ENCODE measurements at regions not wholly inside any gene's neighbourhood (a gene's known extent, or its start where the extent isn't known, plus 50 kb on each side); places are given as distances from the start of the nearest gene placed in this dataset.

- H3K9me3 ChIP-seq (ENCODE audit: severe bottlenecking) = peaks cover 2% of the 10 kb centered on the region
- DNase-seq (ENCODE audit: low spot score) (no peak), ATAC-seq (ENCODE audit: low read depth) (no peak)
- no peaks in the 10 kb centered on the region for H3K27me3 ChIP-seq (ENCODE audit: insufficient read depth, poor library complexity, severe bottlenecking)
- H3K4me1 ChIP-seq (ENCODE audit: insufficient read depth, poor library complexity, severe bottlenecking) = no peaks in the 10 kb centered on the region
- no peaks in the 10 kb centered on the region for H3K36me3 ChIP-seq (ENCODE audit: low read depth)
- H3K27ac ChIP-seq (ENCODE audit: poor library complexity, severe bottlenecking) = no peak overlapping the region
- TF ChIP-seq, protein P1, sequence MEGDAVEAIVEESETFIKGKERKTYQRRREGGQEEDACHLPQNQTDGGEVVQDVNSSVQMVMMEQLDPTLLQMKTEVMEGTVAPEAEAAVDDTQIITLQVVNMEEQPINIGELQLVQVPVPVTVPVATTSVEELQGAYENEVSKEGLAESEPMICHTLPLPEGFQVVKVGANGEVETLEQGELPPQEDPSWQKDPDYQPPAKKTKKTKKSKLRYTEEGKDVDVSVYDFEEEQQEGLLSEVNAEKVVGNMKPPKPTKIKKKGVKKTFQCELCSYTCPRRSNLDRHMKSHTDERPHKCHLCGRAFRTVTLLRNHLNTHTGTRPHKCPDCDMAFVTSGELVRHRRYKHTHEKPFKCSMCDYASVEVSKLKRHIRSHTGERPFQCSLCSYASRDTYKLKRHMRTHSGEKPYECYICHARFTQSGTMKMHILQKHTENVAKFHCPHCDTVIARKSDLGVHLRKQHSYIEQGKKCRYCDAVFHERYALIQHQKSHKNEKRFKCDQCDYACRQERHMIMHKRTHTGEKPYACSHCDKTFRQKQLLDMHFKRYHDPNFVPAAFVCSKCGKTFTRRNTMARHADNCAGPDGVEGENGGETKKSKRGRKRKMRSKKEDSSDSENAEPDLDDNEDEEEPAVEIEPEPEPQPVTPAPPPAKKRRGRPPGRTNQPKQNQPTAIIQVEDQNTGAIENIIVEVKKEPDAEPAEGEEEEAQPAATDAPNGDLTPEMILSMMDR (IDR thresholded peaks at IDR 0.05; ENCODE audit: poor library complexity, severe bottlenecking) = no peak
- no peak overlapping the region for H3K4me3 ChIP-seq (ENCODE audit: severe bottlenecking)
Observed at GRCh38 chr2:16568998-16569784, 96.4 kb downstream of the CYRIA start.

GRCh38 chr2:16566701-16567100, 98.9 kb downstream of the CYRIA start:
- TF ChIP-seq, protein P1 (IDR thresholded peaks at IDR 0.05; ENCODE audit: poor library complexity, severe bottlenecking) = no peak
- Histone ChIP-seq H3K36me3 (ENCODE audit: low read depth) (no peaks in the 10 kb centered on the region), H3K9me3 (ENCODE audit: severe bottlenecking) (no peaks in the 10 kb centered on the region), H3K4me3 (ENCODE audit: severe bottlenecking) (no peak overlapping the region), H3K4me1 (ENCODE audit: insufficient read depth, poor library complexity, severe bottlenecking) (no peaks in the 10 kb centered on the region), H3K27me3 (ENCODE audit: insufficient read depth, poor library complexity, severe bottlenecking) (no peaks in the 10 kb centered on the region), H3K27ac (ENCODE audit: poor library complexity, severe bottlenecking) (no peak overlapping the region)
- ATAC-seq (ENCODE audit: low read depth) (no peak), DNase-seq (ENCODE audit: low spot score) (no peak)

- no peaks in the 10 kb centered on the region for H3K9me3 ChIP-seq (ENCODE audit: severe bottlenecking)
- DNase-seq (ENCODE audit: low spot score) (no peak), ATAC-seq (ENCODE audit: low read depth) (no peak)
- no peaks in the 10 kb centered on the region for H3K36me3 ChIP-seq (ENCODE audit: low read depth)
- TF ChIP-seq, protein P1 (IDR thresholded peaks at IDR 0.05; ENCODE audit: poor library complexity, severe bottlenecking) = no peak
- H3K27ac ChIP-seq (ENCODE audit: poor library complexity, severe bottlenecking) = no peak overlapping the region
- no peak overlapping the region for H3K4me3 ChIP-seq (ENCODE audit: severe bottlenecking)
- H3K4me1 ChIP-seq (ENCODE audit: insufficient read depth, poor library complexity, severe bottlenecking) = no peaks in the 10 kb centered on the region
- no peaks in the 10 kb centered on the region for H3K27me3 ChIP-seq (ENCODE audit: insufficient read depth, poor library complexity, severe bottlenecking)
Observed at GRCh38 chr2:16565481-16565880, 100.2 kb downstream of the CYRIA start.

DNA sequence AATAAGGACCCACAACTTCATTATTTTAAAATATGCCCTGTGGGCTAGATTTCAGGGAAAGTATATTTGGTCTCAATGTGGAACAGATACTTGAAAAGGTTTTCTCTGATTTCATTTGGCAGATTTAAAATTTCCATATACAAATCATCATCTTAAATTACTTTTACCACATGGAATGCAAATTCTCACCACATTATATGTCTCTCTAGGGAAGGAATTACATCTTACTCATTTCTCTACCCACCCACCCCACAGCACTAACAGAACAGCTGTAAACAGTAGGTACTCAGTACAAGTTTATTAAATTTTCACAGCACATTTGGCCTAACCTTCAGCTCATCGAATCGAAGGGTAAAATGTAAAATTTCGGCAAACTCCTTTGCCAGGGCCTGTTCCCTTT, 104.0 kb downstream of the CYRIA start:
- Histone ChIP-seq H3K4me3 (ENCODE audit: severe bottlenecking) (no peak overlapping the region), H3K27ac (ENCODE audit: poor library complexity, severe bottlenecking) (no peak overlapping the region), H3K36me3 (ENCODE audit: low read depth) (no peaks in the 10 kb centered on the region), H3K27me3 (ENCODE audit: insufficient read depth, poor library complexity, severe bottlenecking) (no peaks in the 10 kb centered on the region), H3K9me3 (ENCODE audit: severe bottlenecking) (no peaks in the 10 kb centered on the region), H3K4me1 (ENCODE audit: insufficient read depth, poor library complexity, severe bottlenecking) (no peaks in the 10 kb centered on the region)
- DNase-seq (ENCODE audit: low spot score) (no peak), ATAC-seq (ENCODE audit: low read depth) (no peak)
- TF ChIP-seq, protein P1 (IDR thresholded peaks at IDR 0.05; ENCODE audit: poor library complexity, severe bottlenecking) = no peak

DNA sequence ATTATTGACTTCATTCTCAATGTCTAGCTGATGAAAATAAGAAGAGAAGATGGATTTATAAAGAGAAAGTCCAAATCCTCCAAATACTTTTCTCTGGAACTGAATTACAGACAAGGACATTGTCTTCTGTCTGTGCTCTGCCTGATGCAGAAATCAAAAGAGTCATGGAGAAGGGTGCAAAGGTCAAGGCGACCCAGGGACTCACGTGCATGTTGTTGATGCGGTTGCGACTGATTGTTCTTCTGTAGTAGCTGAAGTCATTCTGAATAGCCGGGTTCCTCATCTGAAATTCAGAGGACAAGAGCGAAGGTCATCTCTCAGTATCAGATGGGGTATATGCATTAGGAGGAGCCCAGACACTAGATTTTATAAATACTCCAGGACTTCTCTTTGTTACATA, 104.4 kb downstream of the CYRIA start:
- Histone ChIP-seq H3K9me3 (ENCODE audit: severe bottlenecking) (no peaks in the 10 kb centered on the region), H3K4me1 (ENCODE audit: insufficient read depth, poor library complexity, severe bottlenecking) (no peaks in the 10 kb centered on the region), H3K27ac (ENCODE audit: poor library complexity, severe bottlenecking) (no peak overlapping the region), H3K4me3 (ENCODE audit: severe bottlenecking) (no peak overlapping the region), H3K36me3 (ENCODE audit: low read depth) (no peaks in the 10 kb centered on the region), H3K27me3 (ENCODE audit: insufficient read depth, poor library complexity, severe bottlenecking) (no peaks in the 10 kb centered on the region)
- TF ChIP-seq, protein P1 (IDR thresholded peaks at IDR 0.05; ENCODE audit: poor library complexity, severe bottlenecking) = no peak
- ATAC-seq (ENCODE audit: low read depth) = no peak
- no peak for DNase-seq (ENCODE audit: low spot score)

Measured in RWPE2 (cell line).